B cell (primary cell): ENCODE measurements at regions not wholly inside any gene's neighbourhood (a gene's known extent, or its start where the extent isn't known, plus 50 kb on each side); places are given as distances from the start of the nearest gene placed in this dataset.

ENCODE experiments used
- CTCF ChIP-seq: fragments of 200-600 bp; IDR thresholded peaks from one replicate; pipeline ENCODE4 v1.8.0; 2022; ENCODE audit warnings: antibody characterized with exemption, mild to moderate bottlenecking
- EZH2 ChIP-seq: IDR thresholded peaks from 2 replicates; pipeline ENCODE4 v1.6.1; 2012; ENCODE audit warnings: borderline replicate concordance, low read depth, mild to moderate bottlenecking, moderate library complexity, low read length; ENCODE audit not compliant: insufficient read depth, poor library complexity, severe bottlenecking

- no peak for TF ChIP-seq EZH2
- TF ChIP-seq CTCF = no peak
These were observed 73.4 kb upstream of the RNU6ATAC start for GRCh38 chr9:134237630-134238265.
